ENCODE measurements at regions not wholly inside any gene's neighbourhood (a gene's known extent, or its start where the extent isn't known, plus 50 kb on each side); places are given as distances from the start of the nearest gene placed in this dataset.

DNA sequence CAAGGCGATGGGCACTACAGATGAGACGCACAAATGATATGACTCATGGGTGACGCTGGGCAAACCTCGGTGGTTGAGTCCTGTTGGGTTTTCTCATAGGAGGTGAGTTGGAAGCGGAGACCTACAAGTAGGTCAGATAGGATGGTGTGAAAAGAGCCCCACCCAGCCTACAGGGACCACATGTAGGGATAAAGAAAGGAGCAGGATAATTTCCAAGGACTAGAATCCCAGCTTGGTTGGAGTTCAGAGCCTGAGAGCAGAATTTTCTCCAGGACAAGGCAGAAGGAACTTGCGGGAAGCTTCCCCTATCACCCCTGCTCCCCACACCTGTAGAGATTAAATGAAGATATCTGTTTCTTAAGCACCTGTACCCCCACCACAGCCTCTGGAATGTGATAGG, 489.7 kb upstream of the CDH4 start:
- FAIRE-seq (no peak), DNase-seq (ENCODE audit: insufficient read length, low spot score) (no peak)
- TF ChIP-seq TAF1 (IDR thresholded peaks at IDR 0.05; ENCODE audit: low read depth, low read length), result no peak
- no peak for TF ChIP-seq POLR2A (IDR thresholded peaks at IDR 0.05; ENCODE audit: low read depth, low read length)
- TF ChIP-seq SPI1 (IDR thresholded peaks at IDR 0.05; ENCODE audit: low read depth, low read length), result no peak
- no peak for TF ChIP-seq POLR2AphosphoS5 (IDR thresholded peaks at IDR 0.05; ENCODE audit: low read depth, low read length)
- no peak for TF ChIP-seq POU2F2 (IDR thresholded peaks at IDR 0.05; ENCODE audit: low read depth, low read length)
- no peak for TF ChIP-seq PAX5 (IDR thresholded peaks at IDR 0.05; ENCODE audit: insufficient read depth, low read length, severe bottlenecking)

DNA sequence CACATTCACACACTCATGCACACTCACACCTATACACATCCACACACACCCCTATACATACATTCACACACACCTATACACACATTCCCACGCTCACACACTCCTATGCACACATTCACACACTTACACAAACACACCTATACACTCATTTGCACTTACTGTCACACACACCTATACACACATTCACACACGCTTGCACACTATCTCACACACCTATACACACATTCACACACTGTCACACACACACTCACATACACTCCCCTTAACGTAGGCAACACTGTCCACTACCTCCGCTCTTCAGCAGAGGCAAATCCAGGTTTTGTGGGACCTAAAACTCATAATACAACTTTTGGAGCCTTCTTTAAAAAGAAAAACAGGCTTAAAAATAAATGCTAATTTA, 487.7 kb upstream of the CDH4 start:
- no peak for DNase-seq (ENCODE audit: insufficient read length, low spot score)
- no peak for FAIRE-seq
- TF ChIP-seq SPI1 (IDR thresholded peaks at IDR 0.05; ENCODE audit: low read depth, low read length) (no peak), POLR2A (IDR thresholded peaks at IDR 0.05; ENCODE audit: low read depth, low read length) (no peak), POU2F2 (IDR thresholded peaks at IDR 0.05; ENCODE audit: low read depth, low read length) (no peak), PAX5 (IDR thresholded peaks at IDR 0.05; ENCODE audit: insufficient read depth, low read length, severe bottlenecking) (no peak), TAF1 (IDR thresholded peaks at IDR 0.05; ENCODE audit: low read depth, low read length) (no peak)

DNA sequence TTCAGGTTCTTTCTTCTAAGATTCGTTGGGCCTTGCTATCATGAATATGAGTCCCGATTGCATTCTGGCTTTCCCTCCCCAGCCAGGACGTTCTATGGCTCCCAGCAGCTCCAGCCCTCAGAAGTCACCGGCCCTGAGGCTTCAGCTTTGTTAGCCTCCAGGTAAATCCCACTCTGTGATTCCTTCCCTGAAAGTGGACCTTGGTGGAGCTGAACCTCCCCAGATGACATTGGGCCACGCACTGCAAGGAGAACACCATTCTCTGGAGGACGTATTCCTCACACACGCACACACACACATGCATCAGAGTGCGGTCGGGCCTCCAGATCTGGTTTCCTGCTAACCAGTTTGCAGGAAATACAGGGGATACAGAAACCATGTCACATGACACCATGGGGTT, 487.3 kb upstream of the CDH4 start:
- DNase-seq (ENCODE audit: insufficient read length, low spot score), result no peak
- no peak for FAIRE-seq
- TF ChIP-seq SPI1 (IDR thresholded peaks at IDR 0.05; ENCODE audit: low read depth, low read length) (no peak), POLR2AphosphoS5 (IDR thresholded peaks at IDR 0.05; ENCODE audit: low read depth, low read length) (no peak), PAX5 (IDR thresholded peaks at IDR 0.05; ENCODE audit: insufficient read depth, low read length, severe bottlenecking) (no peak), POLR2A (IDR thresholded peaks at IDR 0.05; ENCODE audit: low read depth, low read length) (no peak), POU2F2 (IDR thresholded peaks at IDR 0.05; ENCODE audit: low read depth, low read length) (no peak), TAF1 (IDR thresholded peaks at IDR 0.05; ENCODE audit: low read depth, low read length) (no peak)

DNA sequence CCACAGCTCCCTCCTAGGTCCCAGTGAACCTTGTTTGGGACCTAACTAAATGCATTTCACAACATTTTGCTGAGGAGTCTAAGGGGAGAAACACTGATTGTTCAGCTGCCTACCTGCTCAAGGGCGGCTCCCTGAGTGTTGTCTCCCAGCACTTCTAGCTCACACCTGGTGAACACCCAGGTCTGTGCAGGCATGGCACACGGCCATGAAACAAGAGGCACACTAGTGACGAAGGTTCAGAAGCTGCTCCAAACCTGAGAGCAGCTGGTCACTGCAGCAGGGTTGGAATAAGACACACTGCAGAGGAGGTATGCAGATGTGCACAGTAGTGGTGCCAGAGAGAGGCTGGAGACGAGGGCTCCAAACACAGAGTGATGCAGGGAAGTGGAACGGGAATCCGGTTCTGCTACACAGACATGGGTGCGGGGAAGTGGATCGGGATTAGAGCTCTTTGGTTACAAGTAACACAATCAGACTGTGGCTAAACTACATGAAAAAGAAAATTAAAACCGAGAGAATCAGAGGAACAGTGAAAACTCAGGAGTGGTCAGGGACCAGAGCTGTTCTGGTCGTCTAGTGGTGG, 486.1 kb upstream of the CDH4 start:
- no peak for FAIRE-seq
- no peak for DNase-seq (ENCODE audit: insufficient read length, low spot score)
- TF ChIP-seq POLR2AphosphoS5 (IDR thresholded peaks at IDR 0.05; ENCODE audit: low read depth, low read length) (no peak), SPI1 (IDR thresholded peaks at IDR 0.05; ENCODE audit: low read depth, low read length) (no peak), TAF1 (IDR thresholded peaks at IDR 0.05; ENCODE audit: low read depth, low read length) (no peak), POU2F2 (IDR thresholded peaks at IDR 0.05; ENCODE audit: low read depth, low read length) (no peak), POLR2A (IDR thresholded peaks at IDR 0.05; ENCODE audit: low read depth, low read length) (no peak), PAX5 (IDR thresholded peaks at IDR 0.05; ENCODE audit: insufficient read depth, low read length, severe bottlenecking) (no peak)

DNA sequence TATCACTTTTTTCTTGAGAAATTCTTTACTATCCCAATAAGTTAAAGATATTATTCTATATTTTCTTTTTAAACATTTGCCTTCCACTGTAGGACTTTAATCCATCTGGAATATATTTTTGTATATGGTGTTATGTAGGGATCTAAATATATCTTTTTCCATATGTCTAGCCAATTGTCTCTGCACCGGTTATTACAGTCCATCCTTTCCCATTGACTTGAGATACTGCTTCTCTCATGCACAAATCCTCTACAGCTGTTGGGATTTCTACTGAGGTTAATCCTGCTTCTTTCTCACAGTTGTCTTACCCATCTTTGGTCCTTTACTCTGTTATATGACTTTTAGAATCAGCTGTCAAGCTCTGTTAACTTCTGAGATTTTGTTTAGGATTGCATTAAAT, 483.8 kb upstream of the CDH4 start:
- DNase-seq (ENCODE audit: insufficient read length, low spot score) (no peak), FAIRE-seq (no peak)
- TF ChIP-seq TAF1 (IDR thresholded peaks at IDR 0.05; ENCODE audit: low read depth, low read length) (no peak), PAX5 (IDR thresholded peaks at IDR 0.05; ENCODE audit: insufficient read depth, low read length, severe bottlenecking) (no peak), POLR2AphosphoS5 (IDR thresholded peaks at IDR 0.05; ENCODE audit: low read depth, low read length) (no peak), POLR2A (IDR thresholded peaks at IDR 0.05; ENCODE audit: low read depth, low read length) (no peak), SPI1 (IDR thresholded peaks at IDR 0.05; ENCODE audit: low read depth, low read length) (no peak), POU2F2 (IDR thresholded peaks at IDR 0.05; ENCODE audit: low read depth, low read length) (no peak)

DNA sequence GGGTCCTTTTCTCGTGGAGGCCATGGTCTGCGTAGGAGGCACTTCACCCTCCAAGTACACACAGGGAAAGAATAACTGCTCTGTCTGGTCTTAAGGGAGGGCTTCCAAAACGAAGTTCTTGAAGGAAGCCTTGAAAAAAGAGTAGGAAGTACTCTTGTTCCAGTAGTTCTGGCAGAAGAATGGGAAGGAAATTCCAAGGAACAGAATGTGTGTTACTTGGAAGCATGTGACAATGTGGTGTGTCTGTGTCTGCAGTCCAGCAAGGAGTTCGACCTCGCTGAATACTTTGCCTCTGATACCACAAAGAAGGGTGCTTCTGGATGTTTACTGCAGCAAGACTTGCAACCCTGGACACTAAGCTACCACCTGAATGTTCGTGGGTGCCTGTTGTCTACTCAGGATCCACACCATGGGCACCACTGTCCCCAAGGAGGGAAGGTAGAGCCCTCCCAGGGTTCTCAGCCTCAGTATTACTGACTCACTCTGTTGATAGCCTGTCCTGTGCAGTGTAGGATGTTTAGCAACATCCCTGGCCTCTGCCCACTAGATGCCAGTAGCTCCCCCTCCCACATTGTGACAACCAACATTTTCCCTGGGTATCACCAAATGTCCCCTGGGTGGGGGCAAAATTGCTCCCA, 471.6 kb upstream of the CDH4 start:
- DNase-seq (ENCODE audit: insufficient read length, low spot score), result no peak
- no peak for TF ChIP-seq PAX5 (IDR thresholded peaks at IDR 0.05; ENCODE audit: insufficient read depth, low read length, severe bottlenecking)
- no peak for TF ChIP-seq POU2F2 (IDR thresholded peaks at IDR 0.05; ENCODE audit: low read depth, low read length)
- TF ChIP-seq SPI1 (IDR thresholded peaks at IDR 0.05; ENCODE audit: low read depth, low read length), result no peak
- no peak for TF ChIP-seq POLR2A (IDR thresholded peaks at IDR 0.05; ENCODE audit: low read depth, low read length)
- no peak for TF ChIP-seq POLR2AphosphoS5 (IDR thresholded peaks at IDR 0.05; ENCODE audit: low read depth, low read length)
- TF ChIP-seq TAF1 (IDR thresholded peaks at IDR 0.05; ENCODE audit: low read depth, low read length), result no peak
- no peak for FAIRE-seq

DNA sequence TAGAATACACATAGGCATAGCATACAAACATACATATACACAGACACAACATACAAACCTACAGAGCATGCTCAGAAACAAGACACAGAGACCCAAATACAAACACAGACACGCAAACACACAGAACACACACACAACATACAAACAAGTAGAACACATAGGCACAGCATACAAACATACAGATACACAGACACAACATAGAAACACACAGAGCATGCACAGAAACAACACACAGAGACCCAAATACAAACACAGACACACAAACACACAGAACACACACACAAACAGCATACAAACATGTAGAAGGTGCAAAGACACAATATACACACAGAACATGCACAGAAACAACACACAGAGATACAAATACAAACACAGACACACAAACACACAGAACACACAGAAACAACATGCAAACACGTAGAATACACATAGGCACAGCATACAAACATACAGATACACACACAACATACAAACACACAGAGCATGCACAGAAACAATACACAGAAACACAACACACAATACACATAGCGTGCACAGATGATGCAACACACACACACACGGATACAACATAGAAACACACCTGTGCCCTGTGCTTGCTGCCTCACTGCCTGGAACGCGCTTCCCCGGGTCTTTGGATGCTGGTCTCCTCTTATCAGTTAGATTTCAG, 469.0 kb upstream of the CDH4 start:
- FAIRE-seq (no peak), DNase-seq (ENCODE audit: insufficient read length, low spot score) (no peak)
- TF ChIP-seq POLR2A (IDR thresholded peaks at IDR 0.05; ENCODE audit: low read depth, low read length) (no peak), POLR2AphosphoS5 (IDR thresholded peaks at IDR 0.05; ENCODE audit: low read depth, low read length) (no peak), POU2F2 (IDR thresholded peaks at IDR 0.05; ENCODE audit: low read depth, low read length) (no peak)

DNA sequence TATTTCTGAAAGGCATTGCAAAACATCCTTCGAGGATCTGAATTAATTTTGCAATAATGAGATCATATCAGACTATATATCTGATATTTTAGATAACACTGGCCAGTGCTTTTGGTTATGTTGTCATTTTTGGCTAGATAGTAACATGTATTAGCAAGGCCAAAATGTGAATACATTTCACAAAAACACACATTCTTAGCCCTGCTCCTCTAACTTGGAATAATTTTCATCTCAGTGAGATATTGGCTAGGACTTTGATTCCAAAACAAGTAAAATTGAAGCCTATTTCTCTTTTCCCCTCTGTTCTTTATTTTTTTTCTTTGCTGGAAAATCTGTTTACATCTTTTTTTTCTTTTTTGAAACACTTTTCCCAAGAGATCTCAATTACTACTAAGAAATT, 466.8 kb upstream of the CDH4 start:
- TF ChIP-seq SPI1 (IDR thresholded peaks at IDR 0.05; ENCODE audit: low read depth, low read length), result no peak
- TF ChIP-seq POU2F2 (IDR thresholded peaks at IDR 0.05; ENCODE audit: low read depth, low read length), result no peak
- no peak for TF ChIP-seq POLR2A (IDR thresholded peaks at IDR 0.05; ENCODE audit: low read depth, low read length)
- no peak for TF ChIP-seq TAF1 (IDR thresholded peaks at IDR 0.05; ENCODE audit: low read depth, low read length)
- no peak for TF ChIP-seq POLR2AphosphoS5 (IDR thresholded peaks at IDR 0.05; ENCODE audit: low read depth, low read length)
- no peak for TF ChIP-seq PAX5 (IDR thresholded peaks at IDR 0.05; ENCODE audit: insufficient read depth, low read length, severe bottlenecking)
- no peak for DNase-seq (ENCODE audit: insufficient read length, low spot score)
- FAIRE-seq, result no peak

DNA sequence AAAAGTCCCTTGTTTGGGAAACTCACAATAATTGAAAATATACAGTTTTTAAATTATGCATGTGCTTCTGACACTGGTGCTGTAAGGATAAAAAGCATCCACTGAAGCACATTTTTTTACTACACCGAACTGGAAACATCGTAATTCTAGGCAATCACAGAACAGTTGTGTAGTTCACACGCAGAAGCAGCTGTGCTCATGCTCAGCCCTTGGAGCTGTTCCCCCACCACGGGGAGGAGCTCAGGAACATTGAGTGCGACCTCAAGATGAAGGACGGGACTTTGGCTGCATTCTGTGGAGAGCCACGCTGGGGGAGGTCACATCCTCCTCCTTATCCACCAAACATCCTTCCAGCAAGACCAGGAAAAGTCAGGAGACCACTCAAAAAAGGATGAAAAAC, 466.3 kb upstream of the CDH4 start:
- TF ChIP-seq SPI1 (IDR thresholded peaks at IDR 0.05; ENCODE audit: low read depth, low read length), result no peak
- no peak for TF ChIP-seq POLR2AphosphoS5 (IDR thresholded peaks at IDR 0.05; ENCODE audit: low read depth, low read length)
- TF ChIP-seq PAX5 (IDR thresholded peaks at IDR 0.05; ENCODE audit: insufficient read depth, low read length, severe bottlenecking), result no peak
- TF ChIP-seq POLR2A (IDR thresholded peaks at IDR 0.05; ENCODE audit: low read depth, low read length), result no peak
- no peak for TF ChIP-seq POU2F2 (IDR thresholded peaks at IDR 0.05; ENCODE audit: low read depth, low read length)
- no peak for TF ChIP-seq TAF1 (IDR thresholded peaks at IDR 0.05; ENCODE audit: low read depth, low read length)

More for the DNA sequence above, 466.3 kb upstream of the CDH4 start:
- DNase-seq (ENCODE audit: insufficient read length, low spot score) (no peak), FAIRE-seq (no peak)

Data from GM12891 (cell line).